GM12878 (cell line): ENCODE measurements at regions not wholly inside any gene's neighbourhood (a gene's known extent, or its start where the extent isn't known, plus 50 kb on each side); places are given as distances from the start of the nearest gene placed in this dataset.

Experiments used
- ATAC-seq: fragments of 200-7000 bp; cut with Tn5 transposase; 3 replicates; pipeline ENCODE4 v1.9.1; 2020; ENCODE audit warnings: mild to moderate bottlenecking, moderate library complexity
- BruUV-seq: library from RNA; stranded (reverse); fragments of 400-500 nt; replicated peaks from 2 replicates; lab custom pipeline; 2021; lab: Mats Ljungman, UMichigan
- CTCF ChIA-PET: fragments of 300-600 bp; sonication (Branson Sonifier 250); formaldehyde crosslinking; extraction: SDS; loops from one replicate; lab custom pipeline; 2021; ENCODE audit warnings: inconsistent platforms; lab: Yijun Ruan, JAX
- POLR2A ChIA-PET: fragments of 350-600 bp; formaldehyde crosslinking; extraction: SDS; loops from one replicate; lab custom pipeline; 2021; ENCODE audit warnings: inconsistent platforms; lab: Charles Lee
- RAD21 ChIA-PET: fragments of 300-600 bp; sonication (Branson Sonifier 250); formaldehyde crosslinking; loops from one replicate; lab custom pipeline; 2023; ENCODE audit warnings: antibody characterized with exemption; ENCODE audit not compliant: unreplicated experiment; lab: Charles Lee
- SMC1A ChIA-PET: fragments of 300-600 bp; sonication (Branson Sonifier 250); formaldehyde crosslinking; loops from one replicate; lab custom pipeline; 2023; ENCODE audit not compliant: unreplicated experiment, uncharacterized antibody; lab: Charles Lee
- DNase-seq: peaks from one replicate; pipeline ENCODE4 v3.0.0-alpha.2; 2011; ENCODE audit warnings: low read depth, low spot score
- FAIRE-seq: peaks from 3 replicates; lab custom pipeline; 2011; peaks lifted over from hg19 to GRCh38; lab: Jason Lieb, UNC
- H2AFZ ChIP-seq: 2 replicates; pipeline ENCODE4 v1.6.0; 2011; ENCODE audit warnings: low read depth, low read length, control low read depth; ENCODE audit not compliant: control insufficient read depth
- H3K27ac ChIP-seq: 2 replicates; pipeline ENCODE4 v1.5.1; 2011; ENCODE audit warnings: control low read depth; ENCODE audit not compliant: control insufficient read depth, insufficient read depth
- H3K27me3 ChIP-seq, 2 experiments: replicated peaks in 1 of 2; 2 replicates each; pipeline versions ENCODE4 v1.6.0 to v1.6.1; 2011; ENCODE audit warnings: low read length in 1 of 2; ENCODE audit not compliant: control insufficient read depth in 2 of 2, insufficient read depth in 2 of 2
- H3K36me3 ChIP-seq, 2 experiments: 2 replicates each; pipeline ENCODE4 v1.5.1; 2011; ENCODE audit warnings: low read length in 1 of 2; ENCODE audit not compliant: control insufficient read depth in 2 of 2, insufficient read depth in 2 of 2
- H3K4me1 ChIP-seq: 2 replicates; pipeline ENCODE4 v1.6.1; 2011; ENCODE audit warnings: mild to moderate bottlenecking, low read length, moderate library complexity, mixed read lengths; ENCODE audit not compliant: control insufficient read depth, insufficient read depth
- H3K4me2 ChIP-seq: 2 replicates; pipeline ENCODE4 v1.6.0; 2011; ENCODE audit warnings: control low read depth; ENCODE audit not compliant: control insufficient read depth, insufficient read depth
- H3K4me3 ChIP-seq: fragments of 200-600 bp; sonication (generic); 2 replicates; pipeline ENCODE4 v1.5.1; 2016
- H3K79me2 ChIP-seq: 2 replicates; pipeline ENCODE4 v1.6.0; 2011; ENCODE audit warnings: low read length; ENCODE audit not compliant: control insufficient read depth, insufficient read depth
- H3K9ac ChIP-seq: 2 replicates; pipeline ENCODE4 v1.8.0; 2011; ENCODE audit warnings: low read length, control low read depth, mixed read lengths; ENCODE audit not compliant: control insufficient read depth, insufficient read depth
- H3K9me3 ChIP-seq: replicated peaks from 3 replicates; pipeline ENCODE4 v1.5.1; 2011; ENCODE audit warnings: mild to moderate bottlenecking, low read length; ENCODE audit not compliant: control insufficient read depth, insufficient read depth
- H4K20me1 ChIP-seq: 2 replicates; pipeline ENCODE4 v1.6.0; 2011; ENCODE audit not compliant: control insufficient read depth, insufficient read depth
- BRCA1 ChIP-seq: IDR thresholded peaks from 2 replicates; pipeline ENCODE4 v1.6.1; 2011; ENCODE audit warnings: low read depth, low read length, improper control_type of control experiment
- CREB1 ChIP-seq: IDR thresholded peaks from 2 replicates; pipeline ENCODE4 v1.6.1; 2012; ENCODE audit warnings: low read depth, mild to moderate bottlenecking, inconsistent platforms
- FOS ChIP-seq: IDR thresholded peaks from 3 replicates; pipeline ENCODE4 v1.6.1; 2011; ENCODE audit warnings: borderline replicate concordance; ENCODE audit not compliant: insufficient read length; ENCODE audit errors: extremely low read depth
- KAT2A ChIP-seq: conservative IDR thresholded peaks from 2 replicates; pipeline ENCODE4 v1.6.1; 2011; ENCODE audit warnings: low read depth, low read length; ENCODE audit not compliant: control insufficient read depth
- NFYA ChIP-seq: IDR thresholded peaks from 2 replicates; pipeline ENCODE4 v1.6.1; 2011; ENCODE audit warnings: low read depth, mild to moderate bottlenecking, low read length, improper control_type of control experiment, borderline replicate concordance
- RAD21 ChIP-seq: IDR thresholded peaks from 2 replicates; pipeline ENCODE4 v1.6.1; 2011; ENCODE audit warnings: mild to moderate bottlenecking, low read depth, low read length, moderate library complexity; ENCODE audit not compliant: insufficient read depth
- SMC3 ChIP-seq: IDR thresholded peaks from 2 replicates; pipeline ENCODE4 v1.6.1; 2011; ENCODE audit warnings: low read length, improper control_type of control experiment, borderline replicate concordance
- YBX1 ChIP-seq: fragments of 450-650 bp; IDR thresholded peaks from 2 replicates; pipeline ENCODE4 v1.6.1; 2016; ENCODE audit warnings: antibody characterized with exemption
- WGBS: methylation state at CpG from one replicate; pipeline ENCODE4 v1.1.6; 2016; ENCODE audit warnings: low lambda C conversion rate; ENCODE audit not compliant: insufficient replicate concordance, insufficient coverage; ENCODE audit errors: missing lambda C conversion rate; 5-methylcytosine and 5-hydroxymethylcytosine counted together
- in situ Hi-C: fragments of 300-500 bp; cut with MboI; formaldehyde crosslinking; loops from 9 replicates; pipeline ENCODE4 v1.14.3; 2018; ENCODE audit warnings: mixed read lengths
- intact Hi-C: fragments of 100-400 bp; cut with micrococcal nuclease; formaldehyde crosslinking; loops from one replicate; pipeline ENCODE4 v1.14.2; 2022; ENCODE audit not compliant: unreplicated experiment
- TF ChIP-seq, protein P1 (sequence below): fragments of 450-650 bp; formaldehyde crosslinking; IDR thresholded peaks from 2 replicates; pipeline ENCODE4 v1.4.0; 2022; ENCODE audit warnings: mild to moderate bottlenecking, moderate library complexity

DNA sequence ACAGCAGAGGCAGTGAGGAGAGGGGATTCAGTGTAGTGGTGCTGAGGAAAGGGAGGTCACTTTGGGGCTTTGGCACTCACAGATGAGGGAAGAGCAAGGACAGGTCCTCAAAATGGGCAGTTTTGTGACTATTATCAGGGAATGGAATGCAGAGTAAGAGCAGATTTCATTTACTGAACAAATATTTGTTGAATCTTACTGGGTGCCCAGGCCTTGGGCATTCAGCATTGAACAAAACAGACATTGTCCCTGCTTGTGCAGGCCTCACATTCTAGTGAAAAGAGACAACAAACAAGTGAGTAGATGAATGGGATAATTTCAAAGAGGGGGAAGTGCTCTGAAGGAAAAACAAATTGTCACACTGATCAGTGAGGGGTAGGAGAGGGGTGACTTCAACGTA is 404.1 kb downstream of the DMRT2 start:
- no peak for TF ChIP-seq SMC3
- TF ChIP-seq YBX1: no peak
- TF ChIP-seq CREB1: no peak
- no peak for TF ChIP-seq NFYA
- TF ChIP-seq, protein P1, sequence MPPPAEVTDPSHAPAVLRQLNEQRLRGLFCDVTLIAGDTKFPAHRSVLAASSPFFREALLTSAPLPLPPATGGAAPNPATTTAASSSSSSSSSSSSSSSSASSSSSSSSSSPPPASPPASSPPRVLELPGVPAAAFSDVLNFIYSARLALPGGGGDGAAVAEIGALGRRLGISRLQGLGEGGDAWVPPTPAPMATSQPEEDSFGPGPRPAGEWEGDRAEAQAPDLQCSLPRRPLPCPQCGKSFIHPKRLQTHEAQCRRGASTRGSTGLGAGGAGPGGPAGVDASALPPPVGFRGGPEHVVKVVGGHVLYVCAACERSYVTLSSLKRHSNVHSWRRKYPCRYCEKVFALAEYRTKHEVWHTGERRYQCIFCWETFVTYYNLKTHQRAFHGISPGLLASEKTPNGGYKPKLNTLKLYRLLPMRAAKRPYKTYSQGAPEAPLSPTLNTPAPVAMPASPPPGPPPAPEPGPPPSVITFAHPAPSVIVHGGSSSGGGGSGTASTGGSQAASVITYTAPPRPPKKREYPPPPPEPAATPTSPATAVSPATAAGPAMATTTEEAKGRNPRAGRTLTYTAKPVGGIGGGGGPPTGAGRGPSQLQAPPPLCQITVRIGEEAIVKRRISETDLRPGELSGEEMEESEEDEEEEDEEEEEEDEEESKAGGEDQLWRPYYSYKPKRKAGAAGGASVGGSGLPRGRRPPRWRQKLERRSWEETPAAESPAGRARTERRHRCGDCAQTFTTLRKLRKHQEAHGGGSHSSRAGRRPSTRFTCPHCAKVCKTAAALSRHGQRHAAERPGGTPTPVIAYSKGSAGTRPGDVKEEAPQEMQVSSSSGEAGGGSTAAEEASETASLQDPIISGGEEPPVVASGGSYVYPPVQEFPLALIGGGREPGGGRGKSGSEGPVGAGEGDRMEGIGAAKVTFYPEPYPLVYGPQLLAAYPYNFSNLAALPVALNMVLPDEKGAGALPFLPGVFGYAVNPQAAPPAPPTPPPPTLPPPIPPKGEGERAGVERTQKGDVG (CRISPR knock-in tag): no peak
- TF ChIP-seq FOS: no peak
- no peak for TF ChIP-seq KAT2A
- no peak for TF ChIP-seq RAD21
- no peak for TF ChIP-seq BRCA1
- ChIA-PET SMC1A (interaction anchor here (1.2 to 9.5 kb wide), 3 partner anchors 28 to 149 kb away, joined by 3 to 275 read pairs (median 3); no protein-coding TSS in a partner anchor), POLR2A (no interaction called here), CTCF (interaction anchor here (0.7 to 2.0 kb wide), 2 partner anchors 149 to 151 kb away, joined by 3 to 10 read pairs; no protein-coding TSS in a partner anchor), RAD21 (interaction anchor here (0.9 to 9.1 kb wide), 2 partner anchors 151 to 420 kb away, joined by 3 to 190 read pairs; no protein-coding TSS in a partner anchor)
- Histone ChIP-seq H3K9ac (no peak overlapping the region), H3K27ac (no peak overlapping the region), H4K20me1 (no peaks in the 10 kb centered on the region), H3K79me2 (no peaks in the 10 kb centered on the region), H3K9me3 (no peaks in the 10 kb centered on the region), H3K4me1 (no peaks in the 10 kb centered on the region), H3K36me3 (no peaks in the 10 kb centered on the region), H3K27me3 (peaks cover 0 to 2% of the 10 kb centered on the region in 2 experiments; a peak in 2 of 4 replicates), H3K4me3 (no peak overlapping the region), H3K4me2 (no peak overlapping the region), H2AFZ (no peak overlapping the region)
- BruUV-seq: no TSS peak
- in situ Hi-C loops (loop anchor here (25.0 kb wide), 1 partner anchor 408 kb away; no protein-coding TSS in a partner anchor), intact Hi-C loops (no loop called here)
- DNase-seq (no peak), FAIRE-seq (no peak), ATAC-seq (no peak)
- WGBS: 7% methylated on average over 1 of the region's 1 CpG
